ENCODE measurements at regions not wholly inside any gene's neighbourhood (a gene's known extent, or its start where the extent isn't known, plus 50 kb on each side); places are given as distances from the start of the nearest gene placed in this dataset.
"Not testable (repeated sequence)": the region's sequence is repeated elsewhere in the genome, so short reads cannot be mapped to it uniquely, and the experiment has no call there.

DNA sequence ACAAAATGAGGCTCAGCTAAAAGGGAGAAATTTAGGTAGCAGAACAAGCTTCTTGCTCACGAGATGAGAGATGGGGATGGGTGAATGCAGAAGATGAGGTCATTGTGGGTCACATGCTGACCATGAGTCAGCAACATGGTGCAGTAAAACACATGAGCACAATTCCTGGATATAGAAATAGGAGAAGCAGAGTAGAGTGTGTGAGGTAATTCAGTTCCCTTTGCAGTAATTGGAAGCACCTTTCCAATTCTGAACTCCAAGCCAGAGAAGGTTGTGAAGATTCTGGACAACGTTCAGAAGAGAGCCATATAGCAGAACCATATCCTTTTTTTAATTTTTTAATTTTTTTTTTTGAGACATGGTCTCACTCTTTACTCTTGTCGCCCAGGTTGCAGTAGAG, 62.0 kb upstream of the LMNTD1 start:
- DNase-seq: no peak

GRCh38 chr12:25616286-25616685, 63.2 kb upstream of the LMNTD1 start:
- DNase-seq: no peak
- ATAC-seq: no peak

More for the DNA sequence above, 62.0 kb upstream of the LMNTD1 start:
- no peak for ATAC-seq

- no peak for DNase-seq
- no peak for ATAC-seq
Measured at GRCh38 chr12:25617991-25618390, 64.9 kb upstream of the LMNTD1 start.

DNA sequence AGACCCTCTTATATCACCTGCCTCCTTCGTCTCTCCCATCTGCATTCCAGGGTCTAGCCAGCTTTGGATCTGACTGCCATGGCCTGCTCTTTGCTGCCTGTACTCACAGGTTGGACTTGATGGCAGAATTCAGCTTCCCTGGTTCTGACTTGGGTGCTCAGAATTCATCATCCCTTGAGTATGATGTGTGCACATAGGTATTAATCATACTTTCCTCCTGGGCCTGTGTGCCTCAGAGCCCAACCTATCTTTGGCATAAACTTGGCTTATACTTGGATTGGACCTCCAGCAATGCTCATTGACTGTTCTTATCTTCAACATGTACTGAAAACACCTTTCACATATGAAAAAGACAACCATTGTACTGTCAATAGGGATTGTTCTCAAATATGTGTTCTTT, 70.7 kb upstream of the LMNTD1 start:
- no peak for ATAC-seq
- DNase-seq: no peak

- DNase-seq (no peak), ATAC-seq (no peak)
Measured at GRCh38 chr12:25625146-25625545, 72.1 kb upstream of the LMNTD1 start.

DNA sequence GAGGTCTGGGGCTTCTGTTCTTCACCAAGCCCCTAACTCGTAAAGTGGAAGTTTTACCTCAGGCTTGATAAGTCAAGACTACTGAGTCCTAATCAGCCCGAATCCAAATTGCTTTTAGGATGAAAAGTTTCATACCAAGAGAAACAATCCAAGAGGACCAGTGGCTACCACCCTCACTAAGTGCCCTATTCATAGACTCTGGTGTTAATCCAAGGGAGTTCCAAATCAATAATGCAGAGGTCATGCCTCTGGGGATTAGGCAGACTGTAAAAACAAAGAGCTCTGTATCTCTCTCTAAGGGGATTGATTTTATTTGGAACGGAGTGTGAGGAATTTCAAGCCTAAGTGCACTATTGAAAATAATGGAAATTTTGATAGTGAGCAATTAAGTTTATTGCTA, 76.3 kb upstream of the LMNTD1 start:
- ATAC-seq: no peak
- no peak for DNase-seq

DNA sequence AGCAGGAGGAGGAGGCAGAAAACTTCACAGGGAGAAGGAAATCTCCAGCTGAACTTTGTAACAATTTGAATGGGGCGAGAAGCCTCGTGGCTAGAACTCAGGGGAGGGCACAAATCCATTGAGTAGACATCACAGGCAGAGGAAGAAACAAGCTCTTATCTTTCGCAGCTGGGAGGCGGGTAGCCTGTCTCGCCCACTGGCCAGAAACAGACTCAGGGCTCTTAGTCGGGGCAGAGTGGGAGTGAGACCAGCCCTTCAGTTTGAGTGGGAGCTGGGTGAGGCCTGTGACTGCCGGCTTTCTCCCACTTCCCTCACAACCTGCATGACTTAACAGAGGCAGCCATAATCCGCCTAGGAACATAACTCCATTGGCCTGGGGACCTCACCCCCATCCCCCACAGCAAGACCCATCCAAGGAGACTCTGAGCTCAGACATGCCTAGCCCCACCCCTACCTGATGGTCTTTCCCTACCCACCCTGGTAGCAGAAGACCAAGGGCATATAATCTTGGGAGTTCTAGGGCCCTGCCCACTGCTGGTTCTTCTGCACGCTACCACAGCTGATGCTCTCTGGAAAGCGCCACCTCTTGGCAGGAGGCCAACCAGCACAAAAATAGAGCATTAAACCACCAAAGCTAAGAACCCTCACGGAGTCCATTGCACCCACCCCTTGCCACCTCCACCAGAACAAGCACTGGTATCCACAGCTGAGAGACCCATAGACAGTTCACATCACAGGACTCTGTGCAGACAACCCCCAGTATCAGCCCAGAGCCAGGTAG, 77.8 kb upstream of the LMNTD1 start:
- not testable (repeated sequence) for ATAC-seq, DNase-seq

DNA sequence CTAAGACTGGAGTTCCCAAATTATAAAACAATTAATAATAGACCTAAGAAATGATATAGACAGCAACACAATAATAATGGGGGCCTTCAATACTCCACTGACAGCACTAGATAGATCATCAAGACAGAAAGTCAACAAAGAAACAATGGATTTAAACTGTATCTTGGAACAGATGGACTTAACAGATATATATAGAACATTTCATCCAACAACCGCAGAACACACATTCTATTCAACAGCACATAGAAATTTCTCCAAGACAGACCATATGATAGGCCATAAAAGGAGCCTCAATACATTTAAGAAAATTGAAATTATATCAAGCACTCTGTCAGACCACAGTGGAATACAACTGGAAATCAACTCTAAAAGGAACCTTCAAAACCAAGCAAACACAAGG, 80.1 kb upstream of the LMNTD1 start:
- DNase-seq: not testable (repeated sequence)

DNA sequence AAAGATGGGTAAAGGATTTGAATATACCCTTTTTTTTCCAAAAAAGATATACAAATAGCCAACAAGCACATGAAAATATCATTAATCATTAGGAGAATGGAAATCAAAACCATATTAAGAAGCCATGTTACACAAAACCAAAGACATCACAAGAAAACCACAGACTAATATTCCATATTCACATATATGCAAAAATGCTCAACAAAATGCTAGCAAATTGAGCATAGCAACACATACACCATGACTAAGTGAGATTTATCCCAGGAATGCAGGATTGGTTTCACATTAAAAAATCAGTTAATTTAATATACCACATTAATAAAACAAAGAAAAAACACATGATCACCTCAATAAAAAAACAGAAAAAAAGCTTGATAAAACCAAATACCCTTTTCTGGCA, 84.7 kb upstream of the LMNTD1 start:
- no peak for DNase-seq
- ATAC-seq: no peak

More for the DNA sequence above, 80.1 kb upstream of the LMNTD1 start:
- not testable (repeated sequence) for ATAC-seq

DNA sequence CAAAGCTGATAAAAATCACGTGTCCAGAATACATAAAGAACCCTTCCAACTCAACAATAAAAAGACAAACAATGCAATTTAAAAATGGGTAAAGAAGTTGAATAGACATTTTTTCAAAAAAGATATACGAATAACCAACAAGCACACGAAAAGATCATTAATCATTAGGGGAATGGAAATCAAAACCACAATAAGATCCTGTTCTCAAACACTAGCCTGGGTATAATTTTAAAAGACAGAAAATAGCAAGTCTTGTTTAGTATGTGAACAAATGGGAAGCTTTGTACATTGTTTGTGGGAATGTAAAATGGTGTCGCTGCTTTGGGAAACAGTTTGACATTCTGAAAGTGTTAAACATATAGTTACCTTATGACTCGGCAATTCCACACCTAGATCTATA, 86.3 kb upstream of the LMNTD1 start:
- ATAC-seq (no peak), DNase-seq (no peak)

- ATAC-seq (no peak), DNase-seq (no peak)
Measured at GRCh38 chr12:25644979-25645378, 91.9 kb upstream of the LMNTD1 start.

DNA sequence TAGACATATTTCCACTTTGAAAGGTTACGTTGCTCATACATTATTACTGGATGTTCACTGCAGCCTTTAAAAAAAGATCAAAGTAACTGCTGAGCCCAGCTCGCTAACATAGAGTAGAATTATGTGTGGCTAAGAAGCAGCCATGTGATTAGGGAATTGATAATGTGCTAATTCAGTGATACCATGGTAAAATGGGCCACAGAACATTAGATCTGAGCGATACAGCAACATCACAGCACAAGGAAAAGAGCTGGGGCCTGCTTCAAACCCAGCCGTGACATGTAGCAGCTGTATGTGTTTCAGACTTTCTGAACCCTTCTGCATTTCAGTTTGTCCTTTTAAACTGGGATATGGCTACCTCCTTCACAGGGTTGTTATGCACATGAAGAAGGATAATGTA, 92.3 kb upstream of the LMNTD1 start:
- ATAC-seq (no peak), DNase-seq (no peak)

- DNase-seq (no peak), ATAC-seq (no peak)
Measured at GRCh38 chr12:25651931-25652330, 98.8 kb upstream of the LMNTD1 start.

GRCh38 chr12:25652371-25652770, 99.3 kb upstream of the LMNTD1 start:
- DNase-seq (no peak), ATAC-seq (no peak)

GRCh38 chr12:25653487-25654175, 100.5 kb upstream of the LMNTD1 start:
- no peak for DNase-seq

GRCh38 chr12:25655702-25656101, 102.6 kb upstream of the LMNTD1 start:
- ATAC-seq (no peak), DNase-seq (no peak)

More at GRCh38 chr12:25653487-25654175, 100.5 kb upstream of the LMNTD1 start:
- ATAC-seq: no peak

- no peak for ATAC-seq
- DNase-seq: no peak
Measured at GRCh38 chr12:25659621-25660020, 106.5 kb upstream of the LMNTD1 start.

DNA sequence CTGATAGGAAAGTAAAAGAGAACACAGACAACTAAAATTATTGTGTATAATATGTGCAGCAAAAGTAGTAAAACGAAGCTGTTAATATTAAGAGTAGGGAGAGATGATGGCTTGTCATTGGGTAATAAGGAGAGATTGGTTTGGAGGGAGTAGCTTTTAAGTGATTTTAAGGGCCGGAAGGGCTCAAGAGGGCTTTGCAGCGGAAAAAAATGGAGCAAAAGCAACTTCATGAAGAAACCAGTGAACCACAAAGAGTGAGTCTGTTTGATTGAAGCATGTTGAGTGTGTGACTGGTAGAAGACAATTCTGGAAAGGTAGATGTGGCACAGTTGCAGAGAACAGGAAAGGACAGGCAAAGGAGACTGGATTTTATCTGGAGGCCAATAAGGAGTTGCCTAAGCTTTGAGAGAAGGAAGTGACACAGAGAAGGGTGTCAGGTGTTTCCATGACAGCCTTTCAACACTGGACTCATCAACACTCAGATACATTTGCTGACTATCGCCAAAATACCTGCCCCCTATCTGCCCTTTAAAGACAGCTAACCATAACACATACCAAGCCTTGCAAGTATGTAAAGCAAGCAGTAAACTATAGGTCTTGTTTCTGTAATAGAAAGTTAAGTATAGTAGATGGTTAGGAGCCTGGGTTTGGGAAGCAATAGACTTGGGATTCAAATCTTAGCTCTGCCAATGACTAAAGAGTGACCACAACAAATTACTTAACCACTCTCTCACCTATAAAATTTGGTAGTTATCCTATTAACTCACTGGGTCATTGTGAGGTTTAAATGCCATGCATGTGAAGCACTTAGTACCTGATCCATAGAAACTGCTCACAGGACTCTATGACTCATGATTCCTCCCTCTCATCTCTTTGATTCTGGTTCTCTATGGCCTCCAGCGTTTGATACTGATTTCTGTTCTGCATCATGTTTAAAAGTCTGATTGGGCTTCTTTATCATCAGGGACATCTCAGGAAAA, 117.3 kb upstream of the LMNTD1 start:
- DNase-seq (no peak), ATAC-seq (no peak)

- ATAC-seq (no peak), DNase-seq (no peak)
Measured at GRCh38 chr12:25675808-25676207, 122.7 kb upstream of the LMNTD1 start.

GRCh38 chr12:25677232-25677937, 124.3 kb upstream of the LMNTD1 start:
- ATAC-seq: no peak

GRCh38 chr12:25681580-25681979, 128.5 kb upstream of the LMNTD1 start:
- no peak for DNase-seq
- no peak for ATAC-seq

More at GRCh38 chr12:25677232-25677937, 124.3 kb upstream of the LMNTD1 start:
- no peak for DNase-seq

DNA sequence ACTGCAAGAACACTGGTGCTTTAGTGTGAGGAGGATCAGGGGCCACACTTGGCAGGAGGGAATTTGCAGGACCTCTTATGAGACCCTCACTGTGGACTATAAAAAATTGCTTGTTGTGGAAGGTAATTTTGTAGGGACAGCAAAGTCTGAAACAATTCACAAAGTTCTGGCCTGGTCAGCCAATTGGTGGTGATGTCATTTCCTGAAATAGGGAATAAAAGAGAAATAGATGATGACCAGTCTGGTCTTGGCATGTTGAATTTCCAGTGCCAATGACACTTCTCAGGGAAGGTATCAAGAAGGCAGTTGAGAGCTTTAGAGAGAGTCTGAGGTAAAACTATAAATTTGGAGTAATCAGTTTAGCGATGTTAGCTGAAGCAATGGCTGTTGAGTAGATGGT, 129.3 kb upstream of the LMNTD1 start:
- ATAC-seq (no peak), DNase-seq (no peak)

Measured in stimulated activated naive CD8-positive, alpha-beta T cell treated with anti-CD3 and anti-CD28 coated beads, Interleukin-15, Interleukin-2, amounts not matched to agents 100 U/mL and 50 U/mL, for 24 hours (primary cell).